NT2/D1 (cell line): ENCODE measurements at regions not wholly inside any gene's neighbourhood (a gene's known extent, or its start where the extent isn't known, plus 50 kb on each side); places are given as distances from the start of the nearest gene placed in this dataset.

Experiments
- YY1 ChIP-seq: IDR thresholded peaks from 2 replicates; pipeline ENCODE4 v1.6.1; 2011; ENCODE audit not compliant: insufficient read length, insufficient read depth
- ZNF274 ChIP-seq: IDR thresholded peaks from 2 replicates; pipeline ENCODE4 v1.6.1; 2011; ENCODE audit warnings: mild to moderate bottlenecking, low read depth, low read length

DNA sequence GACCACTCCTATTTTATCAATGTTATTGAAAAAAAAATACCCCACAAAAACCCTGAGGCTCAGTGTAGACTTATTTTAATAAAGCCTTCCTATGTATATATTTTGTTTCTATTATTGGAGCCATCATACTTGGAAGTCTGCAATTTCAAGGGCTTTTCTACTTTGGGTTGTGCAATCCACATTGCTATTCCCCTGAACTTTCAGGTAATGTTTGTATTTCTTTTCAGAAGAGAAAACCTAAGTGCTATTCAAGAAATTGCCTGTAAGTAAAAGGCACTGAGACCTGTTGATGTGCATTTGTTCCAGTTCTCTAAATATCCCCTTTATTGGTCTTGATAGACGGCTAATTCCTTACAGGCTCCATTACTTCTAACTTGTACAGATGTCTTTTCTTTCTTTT is 280.7 kb upstream of the RAG2 start:
- TF ChIP-seq ZNF274 (no peak), YY1 (no peak)
